ENCODE measurements at regions not wholly inside any gene's neighbourhood (a gene's known extent, or its start where the extent isn't known, plus 50 kb on each side); places are given as distances from the start of the nearest gene placed in this dataset.

- no peak overlapping the region for H3K27ac Mint-ChIP-seq
Measured at GRCh38 chr20:60693496-60694133, 558.4 kb upstream of the CDH4 start.

GRCh38 chr20:60694763-60695162, 557.3 kb upstream of the CDH4 start:
- no peak for DNase-seq
- CTCF ChIA-PET = no interaction called here
- Mint-ChIP-seq H3K4me1 (no peaks in the 10 kb centered on the region), H3K27ac (no peak overlapping the region), H3K9me3 (no peaks in the 10 kb centered on the region), H3K36me3 (ENCODE audit: low read depth) (no peaks in the 10 kb centered on the region), H3K4me3 (no peak overlapping the region), H3K27me3 (peaks cover 4% of the 10 kb centered on the region)
- POLR2A ChIA-PET = no interaction called here

More at GRCh38 chr20:60693496-60694133, 558.4 kb upstream of the CDH4 start:
- Mint-ChIP-seq H3K36me3 (ENCODE audit: low read depth) (no peaks in the 10 kb centered on the region), H3K4me1 (no peaks in the 10 kb centered on the region), H3K9me3 (no peaks in the 10 kb centered on the region), H3K4me3 (no peak overlapping the region), H3K27me3 (peaks cover 4% of the 10 kb centered on the region)
- ChIA-PET CTCF (no interaction called here), POLR2A (no interaction called here)
- no peak for DNase-seq

GRCh38 chr20:60695226-60696000, 556.6 kb upstream of the CDH4 start:
- DNase-seq = no peak

GRCh38 chr20:60697252-60697651, 554.8 kb upstream of the CDH4 start:
- H3K27me3 Mint-ChIP-seq = peaks cover 2% of the 10 kb centered on the region
- DNase-seq = no peak
- CTCF ChIA-PET = no interaction called here
- H3K4me1 Mint-ChIP-seq = no peaks in the 10 kb centered on the region
- POLR2A ChIA-PET = no interaction called here
- no peak overlapping the region for H3K4me3 Mint-ChIP-seq
- H3K36me3 Mint-ChIP-seq (ENCODE audit: low read depth) = no peaks in the 10 kb centered on the region
- no peaks in the 10 kb centered on the region for H3K9me3 Mint-ChIP-seq
- no peak overlapping the region for H3K27ac Mint-ChIP-seq

More at GRCh38 chr20:60695226-60696000, 556.6 kb upstream of the CDH4 start:
- ChIA-PET CTCF (no interaction called here), POLR2A (no interaction called here)
- Mint-ChIP-seq H3K4me1 (no peaks in the 10 kb centered on the region), H3K36me3 (ENCODE audit: low read depth) (no peaks in the 10 kb centered on the region), H3K9me3 (no peaks in the 10 kb centered on the region), H3K27me3 (peaks cover 4% of the 10 kb centered on the region), H3K27ac (no peak overlapping the region), H3K4me3 (no peak overlapping the region)

- Mint-ChIP-seq H3K27ac (no peak overlapping the region), H3K9me3 (no peaks in the 10 kb centered on the region), H3K4me1 (no peaks in the 10 kb centered on the region), H3K4me3 (no peak overlapping the region), H3K27me3 (no peaks in the 10 kb centered on the region), H3K36me3 (ENCODE audit: low read depth) (no peaks in the 10 kb centered on the region)
- CTCF ChIA-PET = no interaction called here
- POLR2A ChIA-PET = no interaction called here
- no peak for DNase-seq
Measured at GRCh38 chr20:60700728-60701127, 551.3 kb upstream of the CDH4 start.

GRCh38 chr20:60704147-60704546, 547.9 kb upstream of the CDH4 start:
- no peaks in the 10 kb centered on the region for H3K27me3 Mint-ChIP-seq
- CTCF ChIA-PET = no interaction called here

GRCh38 chr20:60713396-60713795, 538.7 kb upstream of the CDH4 start:
- CTCF ChIA-PET = no interaction called here
- Mint-ChIP-seq H3K4me1 (no peaks in the 10 kb centered on the region), H3K27ac (no peak overlapping the region), H3K4me3 (no peak overlapping the region), H3K27me3 (no peaks in the 10 kb centered on the region), H3K9me3 (no peaks in the 10 kb centered on the region), H3K36me3 (ENCODE audit: low read depth) (no peaks in the 10 kb centered on the region)
- DNase-seq = no peak
- POLR2A ChIA-PET = no interaction called here

More at GRCh38 chr20:60704147-60704546, 547.9 kb upstream of the CDH4 start:
- Mint-ChIP-seq H3K36me3 (ENCODE audit: low read depth) (no peaks in the 10 kb centered on the region), H3K27ac (no peak overlapping the region), H3K9me3 (no peaks in the 10 kb centered on the region), H3K4me1 (no peaks in the 10 kb centered on the region), H3K4me3 (no peak overlapping the region)
- no peak for DNase-seq
- POLR2A ChIA-PET = no interaction called here

GRCh38 chr20:60715172-60715571, 536.9 kb upstream of the CDH4 start:
- ChIA-PET POLR2A (no interaction called here), CTCF (no interaction called here)
- Mint-ChIP-seq H3K36me3 (ENCODE audit: low read depth) (no peaks in the 10 kb centered on the region), H3K4me1 (no peaks in the 10 kb centered on the region), H3K27me3 (no peaks in the 10 kb centered on the region), H3K4me3 (no peak overlapping the region), H3K27ac (no peak overlapping the region), H3K9me3 (no peaks in the 10 kb centered on the region)
- no peak for DNase-seq

- Mint-ChIP-seq H3K27ac (no peak overlapping the region), H3K4me1 (no peaks in the 10 kb centered on the region), H3K36me3 (ENCODE audit: low read depth) (no peaks in the 10 kb centered on the region), H3K9me3 (no peaks in the 10 kb centered on the region), H3K4me3 (no peak overlapping the region), H3K27me3 (no peaks in the 10 kb centered on the region)
- CTCF ChIA-PET = no interaction called here
- POLR2A ChIA-PET = no interaction called here
- DNase-seq = no peak
Measured at GRCh38 chr20:60718743-60719480, 533.1 kb upstream of the CDH4 start.

- Mint-ChIP-seq H3K4me3 (no peak overlapping the region), H3K9me3 (no peaks in the 10 kb centered on the region), H3K27ac (no peak overlapping the region), H3K27me3 (peaks cover 5% of the 10 kb centered on the region), H3K36me3 (ENCODE audit: low read depth) (no peaks in the 10 kb centered on the region), H3K4me1 (no peaks in the 10 kb centered on the region)
- DNase-seq = no peak
- CTCF ChIA-PET = no interaction called here
- POLR2A ChIA-PET = no interaction called here
Measured at GRCh38 chr20:60725311-60725906, 526.7 kb upstream of the CDH4 start.

- ChIA-PET CTCF (no interaction called here), POLR2A (no interaction called here)
- no peak for DNase-seq
- H3K27ac Mint-ChIP-seq = no peak overlapping the region
- peaks cover 5% of the 10 kb centered on the region for H3K27me3 Mint-ChIP-seq
- no peak overlapping the region for H3K4me3 Mint-ChIP-seq
- H3K4me1 Mint-ChIP-seq = no peaks in the 10 kb centered on the region
- no peaks in the 10 kb centered on the region for H3K9me3 Mint-ChIP-seq
- H3K36me3 Mint-ChIP-seq (ENCODE audit: low read depth) = no peaks in the 10 kb centered on the region
Measured at GRCh38 chr20:60727425-60727824, 524.6 kb upstream of the CDH4 start.

GRCh38 chr20:60728705-60729104, 523.4 kb upstream of the CDH4 start:
- Mint-ChIP-seq H3K9me3 (no peaks in the 10 kb centered on the region), H3K4me3 (no peak overlapping the region), H3K36me3 (ENCODE audit: low read depth) (no peaks in the 10 kb centered on the region), H3K4me1 (no peaks in the 10 kb centered on the region), H3K27ac (no peak overlapping the region), H3K27me3 (peaks cover 5% of the 10 kb centered on the region)
- DNase-seq = no peak
- POLR2A ChIA-PET = no interaction called here
- CTCF ChIA-PET = no interaction called here

- Mint-ChIP-seq H3K27me3 (peaks cover 5% of the 10 kb centered on the region), H3K9me3 (no peaks in the 10 kb centered on the region), H3K36me3 (ENCODE audit: low read depth) (no peaks in the 10 kb centered on the region), H3K4me1 (no peaks in the 10 kb centered on the region), H3K4me3 (no peak overlapping the region), H3K27ac (no peak overlapping the region)
- no peak for DNase-seq
- ChIA-PET CTCF (no interaction called here), POLR2A (no interaction called here)
Measured at GRCh38 chr20:60729135-60729900, 522.7 kb upstream of the CDH4 start.

Data from activated CD4-positive, alpha-beta T cell treated with anti-CD3 and anti-CD28 coated beads, Interleukin-2, amount 10 ng/mL, durations not matched to agents 7 days and 5 days (primary cell).